NK-92 treated with Interleukin-12 subunit alpha and Interleukin-12 subunit beta, amount 100 ng/mL, for 24 hours (cell line): ENCODE measurements at regions not wholly inside any gene's neighbourhood (a gene's known extent, or its start where the extent isn't known, plus 50 kb on each side); places are given as distances from the start of the nearest gene placed in this dataset.

Experiments used
- DNase-seq: peaks from one replicate; lab custom pipeline; 2025; lab: John Stamatoyannopoulos, UW

DNA sequence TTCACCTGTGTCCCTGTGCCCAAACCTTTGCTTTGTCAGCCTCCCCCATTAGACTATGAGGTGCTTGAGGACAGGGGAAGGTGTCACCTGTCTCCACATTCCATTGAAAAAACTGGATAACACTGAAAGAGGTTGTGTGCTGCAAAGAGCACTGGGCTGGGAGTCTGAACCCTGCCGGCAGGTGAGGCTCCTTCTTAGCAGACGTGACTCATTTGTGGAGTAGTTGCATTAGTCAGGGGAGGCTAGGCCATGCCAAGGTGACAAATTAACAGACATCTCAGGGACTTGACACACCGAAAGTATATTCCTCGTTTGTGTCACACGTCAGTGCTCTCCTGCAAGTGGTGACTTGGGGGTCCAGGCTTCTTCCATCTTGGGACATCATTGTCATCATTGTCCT lies 95.9 kb upstream of the STX18 start:
- no peak for DNase-seq

DNA sequence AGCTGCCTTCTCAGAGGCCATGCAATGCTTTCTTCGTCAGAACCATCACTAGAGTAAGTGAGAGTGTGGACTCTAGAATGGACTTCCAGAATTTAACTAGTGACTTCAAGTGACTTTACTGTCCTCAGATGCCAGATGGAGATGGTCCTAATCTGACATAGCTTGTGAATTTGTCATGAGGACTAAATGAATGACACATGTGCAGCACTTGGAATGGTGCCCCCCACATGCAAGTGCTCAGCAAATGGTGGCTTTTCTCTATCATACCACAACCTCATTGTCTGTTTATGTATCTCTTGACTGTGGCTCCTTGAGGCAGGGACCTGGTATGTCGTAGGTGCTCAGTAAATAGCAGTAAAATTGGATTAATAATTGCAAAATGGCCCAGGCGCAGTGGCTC lies 91.6 kb upstream of the STX18 start:
- DNase-seq, result no peak

DNA sequence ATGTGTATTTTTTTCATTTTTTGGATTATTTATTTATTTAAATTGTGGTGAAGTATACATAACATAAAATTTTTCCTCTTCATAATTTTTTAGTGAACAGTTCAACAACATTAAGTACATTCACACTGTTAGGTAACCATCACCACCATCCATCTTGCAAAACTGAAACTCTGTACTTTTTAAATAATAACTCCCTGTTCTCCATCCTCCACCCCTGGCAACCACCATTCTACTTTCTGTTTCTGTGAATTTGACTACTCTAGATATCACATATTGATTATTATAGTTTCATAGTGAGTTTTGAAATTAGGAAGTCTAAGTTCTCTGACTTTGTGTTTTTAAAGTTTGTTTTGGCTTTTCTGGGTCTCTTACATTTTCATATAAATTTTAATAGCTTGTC lies 89.3 kb upstream of the STX18 start:
- no peak for DNase-seq

DNA sequence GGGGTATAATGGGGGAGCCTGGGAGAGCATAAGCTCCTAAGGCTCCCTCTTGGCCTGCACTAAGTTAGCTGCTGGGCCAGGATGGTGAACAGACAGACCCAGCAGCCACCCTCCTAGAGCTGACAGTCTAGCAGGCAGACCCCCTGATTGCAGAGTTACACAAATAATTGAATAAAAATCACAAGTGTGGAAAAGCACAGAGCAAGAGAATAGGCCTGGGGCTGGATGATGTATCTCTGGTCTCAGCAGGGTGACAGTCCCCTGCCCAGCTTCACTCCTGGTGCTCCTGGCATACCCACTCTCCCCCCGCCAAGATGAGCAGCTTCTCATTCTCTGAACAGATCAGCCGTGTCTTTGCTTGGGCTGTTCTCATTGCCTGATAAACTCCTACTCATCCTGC lies 86.1 kb upstream of the STX18 start:
- DNase-seq, result no peak

DNA sequence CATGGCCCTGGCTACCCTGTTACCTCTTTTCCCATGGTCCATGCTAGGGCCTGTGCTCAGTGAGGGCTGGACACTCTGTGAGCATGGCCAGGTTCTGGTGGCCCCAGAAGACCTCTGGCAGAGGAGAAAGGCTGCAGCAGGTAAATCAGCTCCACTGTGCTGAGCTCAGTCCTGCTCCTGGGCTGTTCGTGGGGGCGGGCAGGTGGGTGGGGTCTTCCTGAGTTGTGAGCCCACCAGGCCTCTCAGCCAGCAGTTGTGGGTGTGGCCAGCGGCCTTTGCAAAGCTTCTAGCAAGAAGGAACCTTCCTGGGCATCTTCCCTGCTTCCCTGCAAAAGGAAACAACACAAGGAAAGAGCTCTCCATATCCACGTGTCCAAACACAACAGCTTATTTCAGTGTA lies 85.3 kb upstream of the STX18 start:
- no peak for DNase-seq

DNA sequence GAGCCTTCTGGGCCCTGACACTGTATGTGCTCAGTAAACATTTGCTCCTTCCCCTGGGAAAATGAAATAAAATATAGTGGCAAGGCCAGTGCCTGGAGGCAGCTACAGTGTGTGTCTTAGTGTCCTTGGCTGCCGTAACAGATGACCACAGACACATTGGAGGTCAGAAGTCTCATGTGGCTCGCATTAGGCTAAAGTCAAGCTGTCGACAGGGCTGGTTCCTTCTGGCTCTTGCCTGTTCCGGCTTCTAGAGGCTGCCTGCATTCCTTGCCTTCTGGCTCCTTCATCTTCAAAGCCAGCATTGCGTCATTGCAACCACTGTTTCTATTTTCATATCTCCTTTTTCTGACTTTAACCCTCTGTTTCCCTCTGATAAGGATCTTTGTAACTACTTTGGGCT lies 83.6 kb upstream of the STX18 start:
- no peak for DNase-seq

DNA sequence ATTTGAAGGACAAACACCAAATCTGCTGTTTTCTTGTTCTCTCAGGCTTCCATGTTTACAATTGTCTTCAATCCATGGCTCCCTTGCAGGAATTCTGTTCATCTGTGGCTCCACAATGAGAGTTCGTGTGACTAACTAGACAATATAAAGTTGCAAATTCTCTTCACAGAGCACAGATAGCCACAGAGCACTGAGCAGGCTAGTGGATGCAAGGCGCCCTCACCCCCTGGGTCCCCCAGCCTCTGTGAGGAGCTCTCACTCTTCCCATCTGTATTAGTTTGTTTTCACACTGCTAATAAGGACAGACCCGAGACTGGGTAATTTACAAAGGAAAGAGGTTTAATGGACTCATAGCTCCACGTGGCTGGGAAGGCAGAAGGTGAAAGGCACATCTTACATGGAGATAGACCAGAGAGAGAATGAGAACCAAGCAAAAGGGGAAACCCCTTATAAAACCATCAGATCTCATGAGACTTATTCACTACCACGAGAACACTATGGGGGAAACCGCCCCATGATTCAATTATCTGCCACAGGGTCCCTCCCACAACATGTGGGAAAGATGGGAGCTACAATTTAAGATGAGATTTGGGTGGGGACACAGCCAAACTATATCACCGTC lies 82.5 kb upstream of the STX18 start:
- DNase-seq, result no peak

DNA sequence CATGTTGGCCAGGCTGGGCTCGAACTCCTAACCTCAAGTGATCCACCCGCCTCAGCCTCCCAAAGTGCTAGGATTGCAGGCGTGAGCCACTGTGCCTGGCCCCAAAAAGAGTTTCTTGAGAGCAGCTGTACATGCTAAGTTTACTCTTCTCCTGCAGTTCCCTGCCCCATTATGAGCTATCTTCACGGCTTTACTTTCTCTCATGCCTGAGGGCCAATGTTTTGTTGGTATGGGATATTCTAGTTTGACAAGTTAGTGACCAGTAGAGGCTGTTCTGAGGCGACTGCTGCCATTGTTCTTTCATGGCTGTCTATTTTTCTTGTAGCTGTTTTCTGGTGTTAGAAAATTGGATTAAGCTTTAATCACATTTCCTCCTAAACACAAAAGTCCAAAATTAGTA lies 78.0 kb upstream of the STX18 start:
- no peak for DNase-seq

DNA sequence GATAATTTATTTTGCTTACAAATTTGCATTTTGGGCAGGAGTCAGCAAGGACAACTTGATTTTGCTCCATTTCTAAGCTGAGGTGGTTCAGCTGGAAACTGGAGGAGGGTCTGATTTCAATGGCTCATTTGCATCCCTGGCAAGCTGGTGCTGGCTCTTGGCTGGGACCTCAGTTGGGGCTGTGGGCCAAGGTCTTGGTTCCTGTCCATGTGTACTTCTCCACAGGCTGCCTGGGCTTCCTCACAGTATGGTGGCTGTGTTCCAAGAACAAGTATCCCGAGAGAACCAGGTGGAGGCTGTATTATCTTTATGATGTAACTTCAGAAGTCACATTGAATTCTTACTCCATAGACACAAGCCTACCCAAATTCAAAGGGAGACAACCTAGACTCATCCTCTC lies 77.0 kb upstream of the STX18 start:
- DNase-seq, result no peak

DNA sequence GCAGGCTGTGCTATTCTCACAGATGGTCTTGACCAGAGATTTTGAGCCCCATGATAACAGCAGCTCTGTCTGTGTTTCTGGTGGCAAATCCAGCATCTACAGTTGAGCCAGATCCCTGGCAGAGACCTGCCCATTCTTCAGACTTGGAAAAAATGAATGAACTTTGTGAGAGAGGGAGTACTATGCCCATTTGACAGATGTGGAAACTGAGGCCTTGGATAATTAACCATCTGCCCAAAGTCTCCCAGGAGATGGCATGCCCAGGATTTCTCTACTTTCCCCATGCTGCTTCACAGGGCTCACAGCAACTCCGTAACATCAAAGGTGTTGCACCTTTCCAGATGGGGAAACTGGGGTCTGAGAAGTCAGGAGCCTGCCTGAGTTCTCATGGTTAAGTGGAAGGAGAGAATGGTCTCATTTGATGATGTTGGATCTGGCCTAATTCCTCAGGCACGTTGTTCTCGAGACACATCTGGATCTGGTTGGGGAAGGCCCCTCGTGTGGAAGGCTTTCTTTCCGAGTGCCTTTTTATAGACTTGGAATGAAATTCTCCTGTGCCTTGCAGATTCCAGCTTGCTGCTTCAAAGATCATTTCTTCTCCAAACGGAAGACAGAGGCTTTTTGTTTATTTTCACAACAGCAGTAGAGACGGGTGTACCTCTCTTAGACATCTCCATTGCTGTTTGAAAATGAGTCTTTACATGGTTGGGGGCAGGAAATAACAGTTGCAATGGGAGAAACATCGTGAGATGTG lies 73.3 kb upstream of the STX18 start:
- DNase-seq, result no peak

DNA sequence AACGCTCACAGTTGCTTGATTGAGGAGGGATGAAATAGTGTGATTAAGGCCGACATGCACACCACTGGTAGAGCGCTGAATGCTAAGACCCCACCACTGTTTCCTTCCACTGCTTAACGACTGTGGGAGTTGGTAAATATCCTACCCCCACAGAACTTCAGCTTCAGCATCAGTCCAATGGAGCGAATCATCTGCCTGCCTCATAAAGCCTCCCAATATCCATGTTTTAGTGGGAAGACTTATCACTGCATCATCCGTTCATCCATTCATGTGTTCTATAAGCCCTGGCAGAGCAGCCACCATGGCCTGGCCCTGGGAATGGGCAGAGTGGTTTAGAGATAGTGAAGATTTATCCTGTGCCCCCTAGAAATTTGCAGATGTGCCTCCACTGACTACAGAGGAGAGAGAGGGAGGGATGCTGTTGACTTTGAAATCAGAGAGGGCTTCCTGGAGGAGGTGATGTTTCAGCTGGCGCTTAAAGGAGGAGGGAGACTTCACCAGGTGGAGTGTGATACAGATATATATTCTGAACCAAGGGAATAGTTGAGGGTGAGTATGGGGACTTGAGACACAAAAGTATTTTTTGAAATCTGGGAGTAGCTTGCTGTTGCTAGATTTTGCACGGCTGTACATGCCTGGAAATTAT lies 71.9 kb upstream of the STX18 start:
- DNase-seq, result no peak

DNA sequence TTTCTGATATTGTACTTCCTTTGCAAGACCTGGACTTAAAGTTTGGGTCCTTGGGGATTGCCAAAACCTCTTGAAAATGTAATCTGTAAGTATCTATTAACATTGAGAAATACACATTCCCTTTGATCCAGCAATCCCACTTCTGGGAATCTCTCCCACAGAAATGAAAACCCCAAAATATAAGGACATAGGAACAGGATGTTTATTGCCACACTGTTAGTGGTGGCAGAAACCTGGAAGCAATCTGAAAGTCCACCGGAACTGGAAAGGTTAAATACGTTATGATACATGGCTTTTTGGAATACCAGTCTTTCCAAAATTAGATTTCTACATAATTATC lies 71.2 kb upstream of the STX18 start:
- no peak for DNase-seq

DNA sequence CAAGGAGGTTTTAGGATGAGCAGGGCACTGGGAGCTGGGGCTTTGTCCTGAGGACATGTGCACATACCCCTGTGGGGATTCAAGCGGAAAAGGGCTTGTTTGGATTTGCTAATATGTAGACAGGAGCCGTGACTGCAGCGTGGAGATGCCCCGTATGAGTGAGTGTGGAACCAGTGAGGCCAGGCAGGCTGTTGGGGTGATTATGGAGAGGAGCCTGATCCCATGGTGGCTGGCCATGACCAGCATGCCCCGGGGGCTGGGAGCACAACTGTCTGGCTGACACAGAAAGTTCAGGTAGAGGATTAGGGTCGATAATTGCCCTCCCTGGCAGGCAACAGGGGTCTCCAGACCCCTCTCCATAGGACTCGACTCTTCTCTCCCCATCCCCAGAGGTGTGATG lies 68.8 kb upstream of the STX18 start:
- no peak for DNase-seq

DNA sequence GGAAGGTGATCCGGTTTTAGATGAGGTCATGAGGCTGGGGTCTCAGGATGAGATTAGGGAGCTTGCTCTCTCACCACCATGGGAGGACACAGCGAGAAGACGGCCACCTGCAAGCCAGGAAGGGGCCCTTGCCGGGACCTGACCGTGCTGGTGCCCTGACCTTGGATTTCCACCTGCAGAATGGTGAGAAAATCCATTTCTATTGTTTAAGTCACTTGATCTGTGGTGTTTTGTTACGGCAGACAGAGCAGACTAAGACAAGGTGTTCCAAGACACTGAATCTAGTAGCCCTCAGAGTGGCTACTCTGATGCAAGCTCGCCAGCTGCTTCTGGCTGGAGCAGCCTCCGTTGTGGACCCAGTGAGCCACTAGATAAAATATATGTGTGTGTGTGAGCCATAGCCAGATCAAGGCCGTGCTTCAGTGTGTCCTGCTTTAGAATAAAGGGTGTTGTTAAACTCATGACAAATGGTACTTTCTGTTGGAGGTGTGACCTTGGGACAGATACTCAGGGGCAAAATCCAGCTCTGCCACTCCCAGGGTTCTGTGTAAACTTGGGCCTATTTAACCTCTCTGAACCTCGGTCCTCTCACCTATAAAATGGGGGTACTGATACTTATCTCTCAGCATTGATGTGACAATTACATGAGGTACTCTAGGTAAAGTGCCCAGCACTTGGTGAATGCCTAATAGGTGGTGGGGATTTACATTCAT lies 67.9 kb upstream of the STX18 start:
- DNase-seq, result no peak

DNA sequence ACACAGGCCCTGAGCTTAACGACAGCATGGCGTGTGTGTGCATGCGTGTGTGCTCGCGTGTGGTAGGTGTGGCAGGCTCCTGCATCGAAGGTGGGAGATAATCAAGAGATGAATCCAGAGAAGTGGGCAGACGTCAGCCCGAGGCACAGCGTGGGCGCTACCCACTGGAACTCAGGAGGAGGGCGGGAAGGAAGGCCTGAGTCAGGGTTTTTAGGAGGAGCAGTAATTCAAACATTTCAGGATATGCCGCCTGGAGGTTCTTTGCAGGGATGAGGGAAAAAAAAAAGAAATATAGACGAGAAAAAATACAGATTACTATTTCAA lies 66.3 kb upstream of the STX18 start:
- DNase-seq, result no peak

DNA sequence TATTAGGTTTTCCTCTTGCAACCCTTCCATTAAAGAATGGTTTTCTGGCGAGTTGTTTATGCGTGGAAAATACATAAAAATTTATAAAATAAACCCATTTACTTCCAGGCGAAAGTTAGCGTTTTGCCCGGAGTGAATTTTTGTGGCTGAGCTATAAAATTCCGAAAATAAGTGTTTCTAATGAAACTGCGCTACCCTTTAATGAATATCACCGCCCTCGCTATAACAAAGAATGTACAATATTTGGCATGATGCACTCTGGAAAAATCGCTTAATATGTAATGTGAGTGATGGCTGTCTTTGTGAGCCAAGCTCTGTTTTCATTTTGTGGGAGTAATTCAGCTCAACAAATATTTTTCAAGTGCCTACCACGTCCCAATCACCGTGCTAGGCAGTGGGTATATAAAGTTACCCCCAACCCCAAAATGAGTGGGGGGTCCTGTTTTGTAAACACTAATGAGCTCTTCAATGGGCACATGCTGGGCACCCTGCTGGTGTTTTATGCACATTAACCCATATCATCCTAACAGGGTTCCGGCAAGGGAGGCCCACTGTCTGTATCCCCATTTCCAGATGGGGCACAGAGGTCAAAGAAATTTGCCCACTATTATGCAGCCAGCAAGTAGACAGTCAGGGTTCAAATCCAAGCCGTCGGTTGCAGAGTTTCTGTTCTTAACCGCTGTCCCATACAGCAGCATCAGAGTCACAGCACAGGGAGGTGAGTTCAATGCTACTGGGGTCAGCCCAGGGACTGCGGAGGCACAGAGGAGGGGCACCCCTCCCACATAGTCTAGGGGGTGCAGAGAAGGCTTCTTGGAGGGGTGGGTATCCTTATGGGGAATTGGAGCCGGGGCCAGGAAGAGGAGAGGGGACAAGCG lies 65.7 kb upstream of the STX18 start:
- DNase-seq, result no peak

DNA sequence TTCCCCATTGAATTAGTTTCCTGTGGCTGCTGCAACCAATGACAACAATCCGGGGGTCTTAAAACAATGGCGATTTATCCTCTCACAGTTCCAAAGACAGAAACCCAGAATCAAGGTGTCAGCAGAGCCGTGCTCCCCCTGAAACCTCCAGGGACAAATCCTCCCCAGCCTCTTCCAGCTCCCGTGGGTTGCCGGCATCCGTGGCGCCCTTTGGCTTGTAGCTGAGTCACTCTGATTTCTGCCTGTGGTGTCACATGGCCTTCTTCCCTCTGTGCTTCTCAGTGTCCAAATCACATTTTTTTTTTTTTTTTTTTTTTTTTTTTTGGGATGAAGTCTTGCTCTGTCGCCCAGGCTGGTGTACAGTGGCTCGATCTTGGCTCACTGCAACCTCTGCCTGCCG lies 64.5 kb upstream of the STX18 start:
- DNase-seq, result no peak

DNA sequence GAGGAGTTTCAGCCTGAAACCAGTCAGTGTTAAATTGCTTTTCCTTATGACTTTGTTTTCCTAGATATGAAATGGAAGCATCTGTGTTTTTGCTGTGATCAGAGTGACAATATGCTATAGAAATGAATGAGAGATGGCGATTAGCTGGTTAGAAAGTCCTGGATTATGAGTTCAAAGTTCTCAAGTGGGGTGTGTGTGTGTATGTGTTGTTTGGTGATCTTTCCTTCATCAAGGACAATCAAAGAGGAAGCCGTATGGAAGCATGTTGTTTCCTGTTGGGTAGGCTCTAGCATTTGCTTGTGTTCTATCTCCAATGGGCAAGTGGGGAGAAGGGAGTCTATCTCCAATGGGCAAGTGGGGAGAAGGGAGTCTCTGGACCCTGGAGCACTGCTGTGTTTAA lies 64.0 kb upstream of the STX18 start:
- DNase-seq, result no peak

DNA sequence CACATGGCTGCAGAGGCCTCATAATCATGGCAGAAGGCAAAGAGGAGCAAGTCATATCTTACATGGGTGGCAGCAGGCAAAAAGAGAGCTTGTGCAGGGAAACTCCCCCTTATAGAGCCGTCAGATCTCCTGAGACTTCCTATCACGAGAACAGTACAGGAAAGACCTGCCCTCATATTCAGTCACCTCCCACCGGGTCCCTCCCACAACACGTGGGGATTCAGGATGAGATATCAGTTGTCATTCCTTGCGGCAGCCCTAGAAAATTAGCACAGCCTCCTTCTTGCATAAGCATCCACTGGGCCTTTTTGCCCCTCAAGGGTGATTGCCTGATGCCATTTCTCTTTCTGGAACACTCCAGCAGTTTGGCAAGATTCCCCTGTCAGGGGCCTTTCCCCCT lies 61.7 kb upstream of the STX18 start:
- DNase-seq, result no peak

DNA sequence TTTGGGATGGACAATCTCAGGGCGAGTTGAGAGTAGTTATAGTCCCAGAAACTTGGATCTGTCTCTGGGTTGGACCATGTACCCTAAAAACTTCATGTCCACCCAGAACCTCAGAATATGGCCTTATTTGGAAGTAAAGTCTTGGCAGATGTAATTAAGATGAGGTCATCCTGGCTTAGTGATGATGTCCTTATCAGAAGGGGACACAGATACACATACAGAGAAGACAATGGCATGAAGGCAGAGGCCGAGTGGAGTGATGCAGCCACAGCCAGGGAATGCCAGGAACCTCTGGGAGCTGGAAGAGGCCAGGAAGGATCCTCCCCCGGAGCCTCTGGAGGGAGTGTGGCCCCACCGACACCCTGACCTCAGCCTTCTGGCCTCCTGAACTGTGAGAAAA lies 61.2 kb upstream of the STX18 start:
- no peak for DNase-seq

DNA sequence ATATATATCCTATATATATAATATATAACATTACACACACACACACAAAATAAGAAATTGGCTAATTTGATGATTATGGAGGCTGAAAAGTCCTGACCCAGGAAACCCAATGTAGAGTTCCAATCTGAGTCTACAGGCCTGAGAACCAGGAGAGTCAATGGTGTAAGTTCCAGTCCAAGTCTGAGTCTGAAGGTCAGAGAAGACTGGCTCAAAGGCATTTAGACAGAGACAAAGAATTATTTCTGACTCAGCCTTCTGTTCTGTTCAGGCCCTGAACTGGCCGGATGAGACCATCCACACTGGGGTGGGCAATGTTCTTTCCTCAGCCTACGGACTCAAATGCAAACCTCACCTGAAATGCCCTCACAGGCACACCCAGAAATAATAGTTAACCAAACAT lies 60.6 kb upstream of the STX18 start:
- DNase-seq, result no peak

DNA sequence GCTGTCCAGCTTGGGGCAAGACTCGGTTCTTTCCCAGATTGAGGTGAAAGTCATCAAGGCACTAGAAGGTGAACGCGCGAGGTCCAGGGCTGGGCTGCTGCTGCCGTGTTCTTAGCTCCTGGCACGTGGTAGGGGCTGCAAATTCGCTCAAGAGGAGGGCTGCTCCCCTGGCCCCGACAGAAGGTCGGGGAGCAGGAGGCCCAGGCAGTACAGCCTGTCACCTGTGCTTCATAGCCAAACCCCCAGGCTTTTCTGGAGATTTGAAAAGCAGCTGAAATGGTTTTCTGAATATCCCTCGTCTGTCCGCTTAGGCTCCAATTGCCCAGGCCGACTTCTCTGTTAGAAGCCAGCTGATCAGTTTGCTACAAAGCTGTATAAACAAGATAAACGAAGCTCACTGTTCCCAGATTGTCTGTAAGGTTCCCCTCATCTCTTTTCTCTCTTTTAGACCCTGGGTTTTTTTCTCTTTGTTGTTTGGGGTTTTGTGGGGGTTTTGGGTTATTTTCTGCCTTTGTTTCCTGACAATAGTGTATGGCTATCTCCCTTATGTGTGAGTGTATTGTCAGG lies 60.0 kb upstream of the STX18 start:
- no peak for DNase-seq
